Stimulated activated naive CD4-positive, alpha-beta T cell (primary cell): ENCODE measurements at regions not wholly inside any gene's neighbourhood (a gene's known extent, or its start where the extent isn't known, plus 50 kb on each side); places are given as distances from the start of the nearest gene placed in this dataset.

Source experiments
- DNase-seq, 6 experiments: peaks; one replicate each; lab custom pipeline; 2025; lab: John Stamatoyannopoulos, UW

DNA sequence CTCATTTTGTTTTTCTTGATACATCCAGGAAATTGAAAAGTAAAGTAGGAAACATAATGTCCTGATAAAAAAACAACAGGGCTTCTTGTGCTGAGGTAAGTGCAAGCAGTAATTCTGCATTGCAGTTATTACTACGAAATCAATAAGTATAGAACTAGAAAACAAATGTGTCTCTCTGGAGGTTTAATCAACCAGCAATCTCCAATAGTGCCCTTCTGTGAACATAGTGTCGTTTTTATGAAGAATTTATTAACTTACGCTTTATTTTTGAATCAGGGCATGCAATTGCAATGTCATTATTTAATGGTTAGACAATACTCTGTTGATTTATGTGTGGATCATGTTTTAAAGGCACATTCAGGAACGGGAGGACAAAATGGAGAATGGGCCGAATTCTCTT, 494.1 kb upstream of the NOVA1 start:
- DNase-seq: no peak

DNA sequence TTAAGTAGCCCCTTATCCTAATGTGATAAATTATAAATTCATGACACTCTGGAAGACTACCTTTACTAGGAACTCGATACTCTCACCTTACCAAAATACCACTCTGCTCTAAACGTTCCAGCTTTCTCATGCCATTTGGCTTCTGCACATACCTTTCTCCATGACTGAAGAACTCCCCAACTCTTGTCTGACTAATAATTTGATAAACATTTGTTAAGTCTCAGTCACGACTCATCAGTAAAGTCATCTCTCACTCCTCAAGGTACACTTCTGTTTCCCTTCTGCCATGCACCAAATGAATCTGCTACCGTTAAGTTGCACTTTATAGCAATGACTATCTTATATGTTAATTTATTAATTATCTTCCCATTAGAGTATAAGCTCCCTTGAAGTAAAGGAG, 498.3 kb upstream of the NOVA1 start:
- DNase-seq: no peak

DNA sequence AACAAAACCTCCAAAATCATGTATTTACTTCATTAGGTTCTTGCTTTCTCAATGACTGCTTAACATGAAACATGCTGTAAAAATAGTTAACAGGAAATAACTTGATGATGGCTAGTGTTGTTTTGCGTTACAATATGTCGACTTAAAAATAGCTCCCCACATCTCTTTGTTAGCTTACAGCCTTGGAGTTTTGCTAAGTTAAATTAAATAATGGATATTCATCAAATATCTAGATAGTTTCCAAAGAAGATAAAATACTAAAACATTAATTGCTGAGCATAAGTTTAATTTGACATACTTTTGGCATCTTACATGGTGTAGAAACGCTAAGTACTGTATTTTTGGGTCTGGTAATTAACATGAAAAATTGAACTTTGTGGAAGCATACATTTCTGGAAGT, 500.6 kb upstream of the NOVA1 start:
- no peak for DNase-seq

DNA sequence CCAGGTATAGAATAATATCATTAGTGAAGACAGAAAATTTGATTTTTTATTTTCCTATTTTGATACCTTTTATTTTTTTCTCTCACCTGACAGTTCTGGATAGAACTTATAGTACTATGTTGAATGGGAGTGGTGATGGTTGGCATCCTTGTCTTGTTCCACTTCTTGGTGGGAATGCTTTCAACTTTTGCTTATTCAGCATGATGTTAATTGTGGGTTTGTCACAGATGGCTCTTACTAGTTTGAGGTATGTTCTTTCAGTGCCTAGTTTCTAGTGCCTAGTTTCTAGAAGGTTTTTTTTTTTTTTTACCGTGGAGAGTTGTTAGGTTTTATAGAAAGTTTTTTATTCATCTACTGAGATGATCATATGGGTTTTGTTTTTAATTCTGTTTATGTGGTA, 516.3 kb upstream of the NOVA1 start:
- DNase-seq: no peak

DNA sequence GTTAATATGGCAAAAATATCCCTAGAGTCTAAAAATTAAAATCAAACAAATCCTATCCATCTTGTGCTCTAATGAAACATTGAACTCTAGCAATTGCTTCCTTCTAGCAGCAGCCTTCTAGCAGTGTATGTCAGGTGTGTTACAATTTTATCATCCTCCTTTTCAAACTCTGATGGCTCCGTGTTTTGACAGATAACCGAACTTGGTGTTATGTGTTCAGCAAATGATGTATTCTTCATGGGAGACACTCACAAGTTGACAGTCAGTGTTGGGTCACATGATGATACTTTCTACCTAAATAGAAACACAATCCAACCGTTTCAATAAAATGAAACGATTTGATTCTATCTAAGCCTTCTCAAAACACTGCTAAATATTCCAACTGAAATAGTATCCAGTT, 525.3 kb upstream of the NOVA1 start:
- DNase-seq: no peak

DNA sequence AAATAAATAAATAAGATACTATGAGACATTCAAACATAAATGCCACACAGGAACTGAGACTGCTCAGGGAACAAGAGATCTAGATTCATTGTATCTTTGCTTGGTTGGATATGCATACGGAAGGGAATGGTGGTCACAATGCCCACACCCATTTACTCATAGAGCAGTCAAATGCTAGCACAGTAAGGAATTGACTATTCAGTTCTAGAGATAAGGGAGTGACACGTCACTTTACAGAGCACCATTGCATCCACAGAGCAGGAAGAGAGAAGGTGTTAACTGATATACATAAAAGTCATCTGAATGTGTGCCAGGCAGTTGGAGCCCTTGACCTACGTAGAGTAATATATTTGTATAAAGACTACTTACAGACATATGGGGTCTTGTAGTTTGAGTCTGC, 530.0 kb upstream of the NOVA1 start:
- DNase-seq: no peak

DNA sequence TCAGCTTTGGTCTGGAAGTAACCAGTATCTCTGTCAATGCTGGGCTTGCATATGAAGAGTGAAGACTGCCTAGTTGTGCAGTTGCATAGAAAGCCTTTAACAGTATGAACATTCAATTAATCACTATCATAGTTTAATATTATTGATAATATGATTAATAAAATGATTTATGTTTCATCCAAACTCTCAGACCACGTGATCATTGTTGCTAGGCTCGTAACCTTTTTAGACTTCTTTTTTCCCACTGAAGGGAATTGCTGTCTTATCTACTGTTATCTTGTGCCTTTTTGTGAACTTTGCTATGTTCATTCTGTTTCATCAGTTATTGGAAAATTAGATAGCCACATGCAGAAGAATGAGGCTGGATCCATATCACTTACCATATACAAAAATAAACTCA, 536.4 kb upstream of the NOVA1 start:
- DNase-seq: no peak

DNA sequence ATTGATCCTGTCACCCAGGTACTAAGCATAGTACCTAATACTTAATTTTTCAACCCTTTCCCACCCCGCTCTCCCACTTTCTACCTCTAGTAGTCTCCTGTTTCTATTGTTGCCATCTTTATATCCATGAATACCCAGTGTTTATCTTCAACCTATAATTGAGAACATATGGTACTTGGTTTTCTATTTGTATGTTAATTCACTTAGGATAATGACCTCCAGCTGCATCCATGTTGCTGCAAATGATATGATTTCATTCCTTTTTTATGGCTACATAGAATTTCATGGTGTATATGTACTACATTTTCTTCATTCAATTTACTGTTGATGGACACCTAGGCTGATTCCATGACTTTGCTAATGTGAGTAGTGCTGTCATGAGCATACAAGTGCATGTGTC, 547.3 kb upstream of the NOVA1 start:
- DNase-seq: no peak

DNA sequence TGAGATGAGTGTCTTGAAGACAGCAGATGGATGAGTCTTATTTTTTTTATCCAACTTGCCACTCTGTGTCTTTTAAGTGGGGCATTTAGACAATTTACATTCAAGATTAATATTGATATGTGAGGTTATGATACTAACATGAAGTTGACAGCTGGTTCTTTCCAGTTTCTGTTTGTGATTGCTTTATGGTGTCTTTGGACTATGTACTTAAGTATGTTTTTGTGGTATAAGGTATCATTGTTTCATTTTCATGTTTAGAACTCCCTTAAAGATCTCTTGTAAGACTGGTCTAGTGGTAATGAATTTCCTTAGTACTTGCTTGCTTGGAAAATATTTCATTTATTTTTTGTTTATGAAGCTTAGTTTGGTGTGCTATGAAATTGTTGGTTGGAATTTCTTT, 550.3 kb upstream of the NOVA1 start:
- no peak for DNase-seq

DNA sequence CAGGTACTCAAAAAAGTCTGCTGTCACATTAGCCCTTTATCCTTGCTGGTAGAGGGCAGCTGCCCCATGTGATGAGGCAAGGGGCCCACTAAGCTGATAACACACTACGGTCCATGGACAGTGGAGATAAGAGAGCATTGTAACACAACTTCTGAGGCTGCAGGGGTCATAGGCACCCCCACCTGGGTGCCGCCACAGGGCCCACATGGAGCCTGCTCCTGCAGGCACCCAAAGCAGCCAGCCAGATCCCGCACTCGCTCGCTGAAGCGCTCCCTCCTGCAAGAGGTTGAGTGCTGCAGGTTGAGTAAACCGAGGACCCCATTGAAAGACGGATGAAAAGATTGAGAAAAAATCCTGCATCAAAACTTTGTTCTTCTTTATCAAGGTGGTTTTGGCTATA, 566.3 kb upstream of the NOVA1 start:
- DNase-seq: no peak

DNA sequence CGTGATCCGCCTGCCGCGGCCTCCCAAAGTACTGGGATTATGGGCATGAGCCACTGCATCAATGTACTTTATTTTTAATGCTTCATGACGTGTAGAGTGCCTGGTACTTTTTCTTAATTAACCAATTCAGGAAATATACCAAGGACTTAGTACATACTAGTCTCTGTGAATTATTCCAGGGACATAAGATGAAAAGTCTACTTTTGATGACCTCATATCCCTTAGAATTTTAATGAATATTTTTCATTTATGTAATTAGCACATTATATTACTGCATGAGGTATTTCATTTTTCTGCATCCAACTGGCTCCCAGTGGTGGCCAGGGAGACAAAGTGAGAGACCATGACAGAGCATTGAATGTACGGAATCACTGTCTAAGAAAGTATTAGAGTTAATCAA, 577.7 kb upstream of the NOVA1 start:
- DNase-seq: no peak

DNA sequence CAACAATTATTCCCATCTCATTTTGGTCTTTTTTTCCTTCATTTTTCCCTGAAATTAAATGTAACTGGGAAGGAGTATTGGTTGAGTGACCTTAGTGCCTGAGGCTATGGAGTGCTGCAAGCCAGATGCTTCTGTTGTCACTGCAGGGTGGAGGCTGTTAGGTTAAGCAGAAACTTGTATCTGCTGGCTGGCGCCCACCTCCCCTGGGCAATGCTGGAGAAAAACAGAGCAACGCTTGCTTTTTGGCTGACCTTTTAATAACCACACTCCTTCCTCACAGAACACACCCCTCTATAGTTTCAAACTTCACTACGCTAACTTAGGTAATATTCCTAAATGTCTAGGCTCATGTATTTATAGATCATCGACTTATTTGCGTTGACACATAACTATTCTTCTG, 583.5 kb upstream of the NOVA1 start:
- no peak for DNase-seq

DNA sequence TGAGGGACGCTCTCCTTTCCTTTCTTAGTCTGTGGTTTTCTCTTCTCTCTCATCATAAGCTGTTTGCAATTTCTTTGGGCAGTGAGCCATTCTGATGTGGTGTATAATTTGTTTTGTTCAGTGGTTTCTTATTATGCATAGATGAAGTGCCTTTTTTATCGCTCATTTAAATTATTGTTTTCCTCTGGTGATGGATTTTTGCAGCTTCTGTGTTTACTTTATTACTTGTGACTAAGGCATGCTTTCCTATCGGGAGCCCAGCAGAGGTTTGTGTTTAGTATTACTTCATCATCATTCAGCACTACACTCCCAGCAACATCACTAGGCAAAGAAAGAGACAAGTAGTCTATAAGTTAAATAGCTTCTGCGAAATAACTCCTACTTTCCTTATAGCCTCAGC, 586.6 kb upstream of the NOVA1 start:
- DNase-seq: no peak

DNA sequence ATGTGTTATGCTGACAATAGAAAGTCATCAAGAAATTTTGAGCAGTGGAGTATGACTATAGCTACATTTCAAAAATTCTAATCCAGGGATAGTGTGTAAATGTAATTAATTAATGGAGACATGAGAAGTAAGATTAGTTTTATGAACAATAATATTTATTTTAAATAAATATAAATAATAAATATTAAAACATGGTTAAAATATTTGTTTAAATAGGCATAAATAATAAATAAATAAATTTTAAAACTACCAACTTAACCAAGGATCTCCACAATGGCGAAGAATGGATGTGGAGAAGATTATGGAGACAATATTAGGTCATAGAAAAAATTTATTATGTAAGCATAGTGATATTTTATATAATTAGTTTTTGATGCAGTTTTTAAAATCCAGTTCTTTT, 588.2 kb upstream of the NOVA1 start:
- DNase-seq: no peak

DNA sequence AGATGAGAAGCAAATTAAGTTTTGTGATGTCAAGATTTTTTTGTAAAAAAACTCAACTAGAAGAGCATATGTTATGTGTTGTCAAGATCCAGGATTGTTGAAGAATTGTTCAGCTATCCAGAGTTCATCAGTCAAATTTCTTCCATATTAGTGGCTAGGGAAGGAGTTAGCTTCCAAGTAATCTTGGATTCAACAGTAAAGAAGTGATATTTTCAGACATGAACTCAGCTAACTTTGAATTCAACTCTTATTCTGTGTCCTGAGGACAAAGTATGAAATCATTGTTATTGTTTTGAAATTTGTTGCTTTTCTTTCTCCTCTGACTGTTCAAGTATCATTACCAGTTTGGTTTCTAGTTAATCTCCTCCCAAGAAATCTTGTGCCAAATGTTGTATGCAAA, 589.3 kb upstream of the NOVA1 start:
- DNase-seq: no peak

DNA sequence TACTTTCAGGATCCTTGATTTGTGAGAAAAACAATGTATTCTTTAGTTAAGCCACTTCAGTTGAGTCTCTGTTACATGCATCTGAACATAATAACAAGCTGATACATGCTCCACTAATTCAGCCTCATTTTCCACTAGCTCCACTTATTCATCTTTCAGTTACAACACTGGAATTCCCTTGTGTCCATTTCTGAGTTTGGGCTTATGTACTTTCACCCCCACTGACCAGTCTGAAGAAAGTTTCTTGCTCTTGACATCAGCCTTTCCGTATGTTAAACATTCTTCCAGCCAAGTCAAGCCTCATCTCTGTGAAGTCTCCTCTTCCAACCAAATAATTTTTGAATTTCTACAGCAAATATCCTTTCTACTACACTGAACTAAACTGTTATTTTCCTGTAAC, 592.5 kb upstream of the NOVA1 start:
- no peak for DNase-seq

DNA sequence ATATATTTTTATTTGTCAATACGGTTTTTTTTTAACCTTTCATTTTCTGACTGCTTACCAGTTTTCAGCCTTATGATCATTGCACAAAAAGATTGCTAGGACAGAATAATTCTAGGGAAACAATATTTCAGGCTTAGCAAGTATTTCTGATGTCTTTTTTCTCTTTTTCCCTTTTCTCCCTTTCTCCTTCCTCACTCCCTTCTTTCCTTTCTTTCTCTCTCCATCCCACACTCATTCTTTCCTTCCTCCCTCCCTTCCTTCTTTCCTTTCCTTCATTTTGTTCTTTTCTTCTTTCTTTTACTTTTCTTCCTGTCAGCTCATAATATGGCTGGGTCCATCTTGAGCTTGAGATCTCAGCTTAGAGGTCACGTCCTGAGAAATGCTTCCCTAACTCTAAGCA, 601.4 kb upstream of the NOVA1 start:
- DNase-seq: no peak

DNA sequence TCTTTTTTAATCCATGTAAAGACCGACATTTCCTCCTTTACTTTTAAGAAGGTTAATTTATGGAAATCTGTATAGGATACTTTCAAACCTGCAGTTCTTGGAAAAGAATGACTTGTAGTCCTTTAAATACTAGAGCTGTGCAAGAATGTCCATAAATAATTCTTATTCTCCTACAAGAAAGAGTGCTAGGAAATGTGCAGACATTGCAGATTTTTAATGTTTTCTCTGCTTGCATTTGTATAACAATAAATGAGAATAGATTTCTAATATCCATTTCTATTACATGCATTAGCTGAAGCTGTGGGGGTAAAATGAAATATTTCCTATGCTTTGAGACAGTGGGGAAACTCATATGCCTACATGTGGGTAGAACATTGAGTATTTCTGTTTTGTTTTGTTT, 607.2 kb upstream of the NOVA1 start:
- no peak for DNase-seq

DNA sequence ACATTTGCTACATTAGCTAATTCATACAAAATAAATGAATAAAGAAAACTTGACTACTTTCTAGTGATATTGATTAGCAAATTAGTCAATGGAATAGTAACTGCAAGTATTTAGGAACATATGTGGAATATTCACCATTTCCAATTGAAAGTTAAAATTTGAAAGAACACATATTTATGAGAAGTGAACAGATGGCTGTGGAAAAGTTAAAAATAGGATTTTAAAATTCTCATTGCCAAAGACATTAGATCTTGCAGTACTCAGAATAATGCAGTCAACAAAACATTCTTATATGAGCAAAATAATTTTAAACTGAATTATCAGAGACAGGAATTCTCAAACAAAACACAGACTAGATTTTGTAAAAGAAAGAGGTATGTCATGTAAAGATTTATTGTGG, 613.9 kb upstream of the NOVA1 start:
- DNase-seq: no peak

DNA sequence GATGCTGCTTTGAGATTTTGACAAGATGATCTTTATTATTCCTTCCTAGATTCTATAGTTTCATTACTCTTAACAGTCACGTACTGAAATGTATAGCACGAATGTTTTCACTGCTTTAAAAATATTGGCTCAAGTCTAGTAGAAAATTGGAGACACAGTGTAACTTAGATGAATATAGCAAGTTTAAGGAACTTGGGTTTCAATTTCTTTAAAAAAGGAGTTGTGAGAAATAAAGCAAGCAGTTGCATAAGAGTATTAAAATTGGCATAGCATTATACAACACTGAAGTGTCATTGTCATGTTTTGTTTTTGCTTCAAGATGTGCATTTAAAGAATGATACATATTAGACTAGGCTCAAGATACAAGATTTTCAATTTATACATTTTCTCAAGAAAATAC, 624.8 kb upstream of the NOVA1 start:
- DNase-seq: no peak

DNA sequence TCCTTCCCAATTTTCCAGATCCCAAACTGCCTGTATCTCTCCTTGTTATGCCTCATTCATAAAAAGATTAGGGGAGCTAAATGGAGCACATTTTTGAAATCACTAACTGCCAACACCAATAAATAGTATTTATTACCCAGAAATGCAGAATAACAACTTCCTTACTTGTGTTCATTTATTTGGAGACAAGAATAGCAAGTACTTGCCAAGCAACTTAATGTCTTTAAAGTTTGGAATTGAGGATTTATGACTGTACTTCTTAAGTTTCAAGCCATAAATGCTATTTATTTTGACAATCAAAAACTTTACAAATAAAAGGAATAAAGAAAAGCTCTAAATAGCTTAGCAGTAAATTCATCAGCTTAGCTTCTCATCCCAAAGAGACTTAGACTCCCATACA, 626.1 kb upstream of the NOVA1 start:
- no peak for DNase-seq

DNA sequence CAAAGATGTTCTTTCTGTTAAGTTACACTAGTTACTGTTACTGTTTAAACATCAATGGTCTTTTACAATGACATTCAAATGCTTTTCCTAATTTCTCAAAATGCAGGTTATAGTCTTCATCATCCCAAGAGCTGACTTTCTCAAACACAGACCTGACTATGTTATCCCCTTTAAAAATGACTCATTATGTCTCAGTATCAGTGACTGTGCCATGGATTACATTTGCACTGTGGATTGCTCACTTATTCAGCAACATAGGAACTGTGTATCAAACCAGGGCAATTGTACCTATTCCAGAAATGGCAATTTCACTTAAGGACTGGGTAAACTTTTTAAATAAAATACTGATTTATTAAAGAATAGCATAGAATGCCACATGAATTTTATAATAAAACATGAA, 630.2 kb upstream of the NOVA1 start:
- DNase-seq: no peak

DNA sequence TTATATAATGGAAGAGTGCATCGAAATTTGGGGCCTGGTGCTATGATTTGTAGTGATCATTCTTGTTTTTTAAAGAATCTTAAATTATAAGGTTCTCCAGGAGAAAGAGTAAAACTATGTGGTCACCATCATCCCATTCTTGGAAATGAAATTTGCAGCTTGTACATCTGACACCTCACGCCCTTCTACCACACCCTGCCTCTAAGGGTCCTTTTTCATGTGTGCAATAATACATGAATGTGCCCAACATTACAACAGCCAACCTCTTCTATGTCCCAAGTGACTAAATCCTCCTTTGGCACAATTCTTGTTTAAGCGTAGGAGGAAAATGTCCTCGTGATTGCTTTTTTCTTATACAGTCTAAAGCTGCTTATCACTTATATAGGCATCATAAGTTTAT, 636.5 kb upstream of the NOVA1 start:
- no peak for DNase-seq

DNA sequence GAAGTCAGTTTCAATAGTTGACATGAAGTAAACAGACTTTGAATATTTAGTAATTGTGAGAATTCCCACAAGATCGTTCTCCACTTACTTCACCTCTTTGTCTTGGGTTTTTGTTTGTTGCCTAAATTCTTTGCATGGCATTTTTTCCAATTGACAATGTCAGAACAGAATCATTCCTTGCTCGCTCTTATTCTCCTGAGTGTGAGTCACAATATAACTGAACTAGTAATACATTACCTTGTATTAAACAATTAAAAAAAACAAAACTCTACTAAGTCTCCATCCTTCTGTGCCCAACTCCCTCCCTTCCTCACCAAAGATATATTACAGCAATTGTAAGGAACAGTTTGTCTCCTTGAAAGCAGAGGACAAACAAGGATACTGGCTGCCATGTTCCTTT, 638.8 kb upstream of the NOVA1 start:
- no peak for DNase-seq

DNA sequence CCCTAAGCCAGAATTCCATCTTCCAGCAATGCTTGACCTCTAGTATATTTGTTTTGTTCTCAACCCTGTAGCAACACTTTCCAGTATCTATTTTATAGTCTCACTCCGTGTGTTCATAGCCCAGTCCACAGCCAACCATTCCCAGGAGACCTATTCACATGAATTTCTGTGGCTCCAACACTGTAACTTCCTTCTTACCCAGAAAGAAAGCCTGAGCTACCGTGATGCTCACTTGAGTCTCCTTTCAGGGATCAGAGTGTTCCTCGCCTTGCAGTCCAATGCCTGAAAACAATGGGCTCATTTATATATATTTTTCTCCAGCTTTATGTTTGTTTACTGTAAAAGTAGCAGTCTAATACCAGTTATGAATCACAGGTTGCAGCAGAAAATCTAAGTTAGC, 645.0 kb upstream of the NOVA1 start:
- no peak for DNase-seq

DNA sequence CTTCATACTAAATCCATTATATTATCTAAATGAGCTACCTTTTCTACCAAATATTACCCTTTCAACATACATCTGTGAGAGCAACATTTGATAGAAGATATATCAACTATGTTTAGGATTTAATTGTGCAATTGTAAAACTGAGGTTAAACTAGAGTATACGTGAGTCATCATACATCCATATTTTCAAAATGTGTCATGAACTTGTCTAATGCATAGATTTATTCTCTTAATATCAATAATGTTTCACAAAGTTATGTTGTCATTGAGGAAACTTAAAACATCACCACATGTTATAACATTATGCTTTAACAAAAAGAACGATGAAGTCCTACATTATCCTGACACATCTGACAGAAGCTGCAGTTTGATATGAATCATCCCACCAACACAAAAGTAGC, 645.5 kb upstream of the NOVA1 start:
- DNase-seq: no peak
